ENCODE measurements at regions not wholly inside any gene's neighbourhood (a gene's known extent, or its start where the extent isn't known, plus 50 kb on each side); places are given as distances from the start of the nearest gene placed in this dataset.

DNA sequence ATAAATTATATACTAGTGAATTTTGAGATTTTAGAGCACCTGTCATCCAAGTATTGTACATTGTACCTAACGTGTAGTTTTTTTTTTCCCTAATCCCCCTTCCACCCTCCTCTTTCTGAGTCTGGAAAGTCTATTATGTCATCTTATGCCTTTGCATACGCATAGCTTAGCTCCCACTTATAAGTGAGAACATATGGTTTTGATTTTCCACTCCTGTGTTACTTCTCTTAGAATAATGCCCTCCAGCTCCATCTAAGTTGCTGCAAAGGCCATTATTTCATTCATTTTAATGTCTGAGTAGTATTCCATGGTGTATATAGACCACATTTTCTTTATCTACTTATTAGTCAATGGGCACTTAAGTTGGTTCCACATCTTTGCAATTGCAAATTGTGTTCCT lies 177.0 kb upstream of the C16orf82 start:
- TF ChIP-seq, protein P1, sequence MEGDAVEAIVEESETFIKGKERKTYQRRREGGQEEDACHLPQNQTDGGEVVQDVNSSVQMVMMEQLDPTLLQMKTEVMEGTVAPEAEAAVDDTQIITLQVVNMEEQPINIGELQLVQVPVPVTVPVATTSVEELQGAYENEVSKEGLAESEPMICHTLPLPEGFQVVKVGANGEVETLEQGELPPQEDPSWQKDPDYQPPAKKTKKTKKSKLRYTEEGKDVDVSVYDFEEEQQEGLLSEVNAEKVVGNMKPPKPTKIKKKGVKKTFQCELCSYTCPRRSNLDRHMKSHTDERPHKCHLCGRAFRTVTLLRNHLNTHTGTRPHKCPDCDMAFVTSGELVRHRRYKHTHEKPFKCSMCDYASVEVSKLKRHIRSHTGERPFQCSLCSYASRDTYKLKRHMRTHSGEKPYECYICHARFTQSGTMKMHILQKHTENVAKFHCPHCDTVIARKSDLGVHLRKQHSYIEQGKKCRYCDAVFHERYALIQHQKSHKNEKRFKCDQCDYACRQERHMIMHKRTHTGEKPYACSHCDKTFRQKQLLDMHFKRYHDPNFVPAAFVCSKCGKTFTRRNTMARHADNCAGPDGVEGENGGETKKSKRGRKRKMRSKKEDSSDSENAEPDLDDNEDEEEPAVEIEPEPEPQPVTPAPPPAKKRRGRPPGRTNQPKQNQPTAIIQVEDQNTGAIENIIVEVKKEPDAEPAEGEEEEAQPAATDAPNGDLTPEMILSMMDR (IDR thresholded peaks at IDR 0.05) = no peak
- no peak for TF ChIP-seq POLR2A (IDR thresholded peaks at IDR 0.05)

Measured in heart left ventricle (tissue), 13 donors.